NCI-H2196 (cell line): ENCODE measurements at regions not wholly inside any gene's neighbourhood (a gene's known extent, or its start where the extent isn't known, plus 50 kb on each side); places are given as distances from the start of the nearest gene placed in this dataset.

Source experiments
- DNase-seq: peaks from one replicate; lab custom pipeline; 2025; ENCODE audit not compliant: unreplicated experiment; lab: John Stamatoyannopoulos, UW

DNA sequence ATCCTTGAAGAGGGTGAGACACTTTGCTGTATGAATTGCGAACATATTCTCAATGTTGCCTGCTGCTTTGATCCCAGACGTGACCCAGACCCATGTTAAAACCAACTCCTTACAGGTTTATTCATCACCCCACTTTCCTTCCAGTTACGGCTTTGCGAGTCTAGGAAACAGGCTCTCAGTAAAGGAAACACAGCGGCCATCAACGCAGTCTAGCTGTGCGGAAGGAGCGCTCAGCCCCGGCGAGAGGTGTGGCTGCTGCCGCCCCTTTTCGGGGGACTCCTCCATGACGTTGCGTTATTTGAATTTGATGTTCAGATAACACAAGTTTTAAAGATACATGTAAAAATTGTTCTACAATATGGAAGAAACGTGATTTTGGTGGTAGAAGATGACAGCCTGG is 206.4 kb upstream of the FAT1 start:
- DNase-seq: no peak

DNA sequence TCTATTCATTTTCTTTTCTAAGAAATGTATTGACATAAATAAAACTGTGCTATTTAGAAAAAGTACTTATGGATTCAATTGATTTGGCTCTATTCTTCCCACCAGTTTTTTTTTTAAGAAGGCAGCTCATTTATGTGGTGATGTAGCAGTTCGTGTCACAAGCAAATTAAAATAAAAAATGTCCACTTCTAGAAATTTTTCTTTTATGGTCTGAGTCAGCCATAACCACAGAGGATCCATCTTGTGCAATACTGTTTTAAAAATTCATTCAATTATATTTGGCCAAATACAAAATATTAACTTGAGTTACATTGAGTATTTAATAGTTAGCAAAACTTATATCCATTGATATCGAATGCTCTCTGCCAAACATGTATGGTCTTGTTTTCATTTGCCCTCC is 207.9 kb upstream of the FAT1 start:
- DNase-seq: no peak

DNA sequence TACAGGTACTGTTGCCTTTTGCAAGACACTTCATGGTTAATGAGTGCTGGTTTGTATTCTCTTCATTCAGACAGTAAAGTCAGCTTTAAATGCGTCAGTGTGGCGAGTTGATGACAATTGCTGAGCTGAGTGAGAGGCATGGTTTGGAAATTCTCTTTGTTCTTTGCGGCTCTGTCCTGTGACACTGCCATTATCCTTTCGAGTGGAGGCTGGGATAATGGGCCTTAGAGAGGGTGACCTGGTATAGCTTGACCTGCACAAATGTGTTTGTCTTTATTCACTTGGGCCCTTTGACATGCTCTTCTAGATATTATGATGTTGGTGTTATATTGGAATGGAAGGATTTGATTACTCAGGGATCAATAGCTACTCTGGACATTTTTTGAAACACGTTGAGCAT is 208.5 kb upstream of the FAT1 start:
- no peak for DNase-seq

DNA sequence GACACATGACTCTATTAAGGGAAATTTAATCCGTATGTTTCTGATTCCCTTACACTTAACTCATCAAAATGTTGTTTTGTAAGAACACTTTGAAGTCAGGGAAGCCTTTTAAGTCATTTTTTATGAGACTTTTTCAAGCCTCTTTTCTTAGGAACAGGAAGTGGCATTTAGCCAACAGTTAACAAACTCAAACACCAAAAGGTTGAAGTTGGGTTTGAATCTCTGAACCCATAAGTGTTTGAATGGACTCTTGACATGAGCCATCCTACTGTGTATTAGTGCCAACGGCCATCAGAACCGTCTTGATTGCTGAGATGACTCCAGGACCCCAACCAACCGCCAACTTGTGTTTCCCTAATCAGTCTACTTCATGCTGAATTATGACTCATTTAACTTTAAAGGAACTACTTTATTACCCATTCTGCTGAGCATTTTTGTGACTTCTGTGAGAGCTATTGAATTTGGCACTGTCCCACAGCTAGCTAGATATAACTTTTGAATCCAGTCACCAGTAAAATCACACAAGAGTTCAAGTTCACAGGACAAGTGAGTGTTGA is 209.1 kb upstream of the FAT1 start:
- DNase-seq: no peak

DNA sequence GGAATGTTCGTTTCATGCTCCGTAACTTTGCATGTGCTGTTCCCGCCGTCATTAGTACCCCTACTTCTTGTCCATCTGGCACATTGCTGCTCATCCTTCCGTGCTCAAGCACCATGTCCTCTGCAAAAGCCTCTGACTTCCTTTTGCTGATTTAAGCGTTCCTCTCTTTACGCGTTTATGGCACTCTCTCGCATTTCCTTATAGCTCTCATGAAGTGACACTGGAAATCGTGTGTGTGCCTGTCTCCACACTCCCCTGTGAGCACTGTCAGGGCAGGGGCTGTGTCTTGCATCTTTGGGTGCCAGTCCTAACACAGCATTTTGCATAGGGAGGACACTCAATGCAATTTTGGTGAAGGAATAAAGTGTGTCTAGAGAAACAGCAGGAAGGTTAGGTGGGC is 210.6 kb upstream of the FAT1 start:
- no peak for DNase-seq

DNA sequence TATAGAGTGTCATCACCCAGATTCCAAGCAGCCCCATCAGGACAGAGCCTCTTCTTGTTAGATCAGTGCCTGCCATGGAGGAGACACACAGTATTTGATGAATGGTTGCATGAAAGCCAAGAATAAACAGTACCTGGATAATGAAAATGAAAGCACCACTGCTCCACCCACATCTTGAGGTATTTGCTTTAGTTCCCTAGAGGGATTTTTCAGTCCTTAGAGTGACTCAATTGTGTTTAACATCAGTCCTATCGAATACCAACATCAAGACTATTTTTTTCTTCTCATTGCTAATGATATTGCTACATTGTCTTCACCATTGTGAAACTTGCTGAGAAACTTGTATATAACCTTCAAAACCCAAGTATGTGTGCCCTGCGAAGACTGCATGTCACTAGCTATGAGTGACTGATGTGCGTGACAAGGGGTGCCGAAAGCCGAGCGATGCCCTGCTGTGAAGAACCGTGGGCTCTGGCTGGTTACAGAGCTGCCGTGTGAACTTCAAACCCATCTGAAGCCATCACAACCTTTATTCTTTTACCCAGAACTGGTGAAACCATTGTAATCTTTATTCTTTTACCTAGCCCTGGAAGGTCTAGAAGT is 211.3 kb upstream of the FAT1 start:
- DNase-seq: no peak

DNA sequence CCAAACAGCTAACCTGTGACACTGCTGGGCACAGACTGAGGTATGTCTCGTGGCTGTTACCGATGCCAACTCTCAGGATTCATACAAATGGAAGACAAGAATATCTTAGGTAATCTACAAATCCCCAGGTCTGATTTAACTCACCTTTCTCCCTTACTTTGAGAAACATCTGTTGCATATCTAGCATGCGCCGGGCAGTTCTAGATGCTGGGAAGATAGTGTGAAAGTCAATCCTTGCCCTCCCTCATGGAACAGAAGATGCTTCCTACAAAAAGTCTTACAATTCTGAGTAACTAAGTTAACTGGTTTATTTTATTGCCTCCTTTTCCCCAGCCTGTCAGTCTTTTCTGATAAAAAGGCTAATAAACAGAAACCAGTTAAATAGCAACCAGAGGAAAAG is 212.2 kb upstream of the FAT1 start:
- DNase-seq: no peak

DNA sequence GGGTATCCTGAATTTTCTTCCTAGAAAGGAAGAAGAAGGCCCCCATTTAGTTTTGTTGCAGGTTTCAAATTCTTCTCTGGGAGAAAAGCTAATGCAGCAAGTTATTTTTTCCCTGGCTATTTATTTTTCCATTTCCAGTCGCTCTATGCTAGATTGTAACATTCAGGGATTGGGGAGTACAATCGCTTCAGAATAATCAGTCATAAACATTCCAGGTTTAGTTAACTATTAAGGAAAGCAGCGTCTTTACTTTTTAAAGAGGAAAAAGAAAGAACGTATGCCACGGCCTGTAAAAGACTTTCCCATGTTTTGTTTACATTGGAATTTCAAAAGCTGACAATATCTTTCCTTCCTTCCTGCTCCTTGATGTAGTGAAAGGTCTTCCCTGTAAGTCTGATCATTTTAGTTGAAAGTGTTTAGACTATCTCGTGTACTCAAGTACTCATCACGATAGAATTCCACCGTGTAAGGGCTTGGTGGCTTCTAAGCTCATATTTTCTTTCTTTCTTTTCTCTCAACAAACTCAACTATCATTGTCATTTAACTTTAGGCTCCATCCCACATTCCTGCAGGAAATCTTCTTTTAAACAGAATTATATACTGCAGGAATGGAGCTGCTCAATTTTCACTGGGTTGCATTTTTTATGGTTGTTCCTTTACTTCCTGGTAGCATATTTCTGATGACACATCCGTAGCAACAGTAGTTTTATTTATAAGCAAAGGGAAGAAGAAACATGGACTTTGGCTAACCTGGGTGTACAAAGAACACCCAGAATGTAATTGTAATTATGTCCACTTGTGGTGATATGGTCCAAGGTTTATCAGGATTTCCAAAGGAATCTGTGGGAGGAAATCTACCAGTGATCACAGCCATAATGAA is 213.1 kb upstream of the FAT1 start:
- no peak for DNase-seq

DNA sequence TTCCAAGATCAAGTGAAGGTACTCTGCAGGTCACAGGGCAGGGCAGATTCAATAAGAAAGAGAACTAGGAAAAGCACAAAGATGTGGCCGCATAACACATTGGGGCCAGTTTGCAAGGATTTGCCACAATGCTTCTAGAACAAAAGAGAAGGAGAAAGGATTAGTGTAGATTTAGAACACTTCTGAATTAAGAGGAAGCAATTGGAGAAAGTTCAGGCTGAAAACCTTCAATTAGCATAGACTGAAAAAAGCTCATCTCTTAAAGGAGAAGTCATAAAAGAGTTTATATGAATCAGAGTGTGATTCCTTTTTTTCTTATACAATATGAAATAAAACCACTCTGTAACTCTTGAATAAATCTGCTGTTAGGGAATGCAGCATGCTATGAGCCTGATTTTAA is 215.6 kb upstream of the FAT1 start:
- no peak for DNase-seq

DNA sequence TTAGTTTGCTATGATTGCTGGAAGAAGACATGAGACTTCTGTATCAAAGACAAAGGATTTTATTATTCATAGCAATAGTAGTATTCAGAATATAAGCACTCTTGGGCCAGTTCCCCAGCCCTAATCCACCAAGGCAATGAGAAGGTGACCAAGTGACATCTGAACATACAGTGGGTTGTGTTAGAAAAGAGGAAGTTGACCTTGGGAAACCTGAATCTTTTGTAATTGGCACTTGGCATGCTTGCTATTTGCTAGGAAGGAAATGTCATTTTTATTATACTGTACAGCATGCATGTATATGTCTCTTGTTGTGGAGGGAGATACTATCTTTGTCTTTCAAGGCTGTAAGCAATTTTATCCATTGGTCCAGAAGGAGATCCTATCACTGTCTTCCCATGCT is 216.1 kb upstream of the FAT1 start:
- DNase-seq: no peak

DNA sequence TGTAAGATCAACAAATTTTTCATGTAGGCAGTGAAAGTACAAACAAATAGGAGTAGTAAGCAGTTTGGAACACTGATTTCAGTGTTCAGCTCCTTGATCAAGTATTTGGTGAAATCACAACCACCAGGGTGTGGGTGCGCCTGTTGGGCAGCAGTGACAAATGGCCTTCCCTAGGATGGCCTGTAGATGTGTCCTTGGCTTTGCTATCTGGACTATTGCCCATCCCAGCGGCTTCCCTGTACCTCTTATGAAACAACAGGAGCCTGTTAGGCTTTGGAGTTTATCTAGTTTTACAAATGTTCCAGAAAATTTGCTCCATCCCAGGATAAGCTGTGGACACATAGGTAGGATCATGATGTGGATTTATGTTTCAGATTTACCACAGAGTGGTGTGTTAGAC is 216.8 kb upstream of the FAT1 start:
- no peak for DNase-seq

DNA sequence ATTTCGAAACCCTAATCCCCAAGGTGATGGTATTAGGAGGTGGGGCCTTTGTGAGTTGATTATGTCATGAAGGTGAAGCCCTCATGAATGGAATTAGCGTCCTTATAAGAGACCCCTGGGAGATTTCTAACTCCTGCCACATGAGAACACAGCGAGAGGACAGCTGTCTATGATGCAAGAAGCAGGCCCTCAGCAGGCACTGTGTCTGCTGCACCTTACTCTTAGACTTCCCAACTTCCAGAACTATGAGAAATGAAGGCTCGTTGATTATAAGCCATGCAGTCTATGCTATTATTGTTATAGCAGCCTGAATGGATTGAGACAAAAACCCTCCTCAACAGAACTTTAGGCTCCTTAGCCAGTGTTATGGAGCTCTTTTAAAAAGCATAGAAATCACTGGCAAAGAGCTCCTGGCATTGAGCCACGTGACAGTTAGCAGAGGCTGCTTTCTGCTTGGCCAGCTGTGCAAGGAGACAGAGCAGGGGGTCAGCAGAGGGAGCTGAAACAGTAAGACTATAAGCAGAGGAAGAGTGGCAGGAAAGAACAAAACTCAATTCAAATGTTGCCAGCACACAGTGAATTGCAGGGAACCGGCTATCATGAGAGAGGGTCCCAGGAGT is 219.2 kb upstream of the FAT1 start:
- DNase-seq: no peak

DNA sequence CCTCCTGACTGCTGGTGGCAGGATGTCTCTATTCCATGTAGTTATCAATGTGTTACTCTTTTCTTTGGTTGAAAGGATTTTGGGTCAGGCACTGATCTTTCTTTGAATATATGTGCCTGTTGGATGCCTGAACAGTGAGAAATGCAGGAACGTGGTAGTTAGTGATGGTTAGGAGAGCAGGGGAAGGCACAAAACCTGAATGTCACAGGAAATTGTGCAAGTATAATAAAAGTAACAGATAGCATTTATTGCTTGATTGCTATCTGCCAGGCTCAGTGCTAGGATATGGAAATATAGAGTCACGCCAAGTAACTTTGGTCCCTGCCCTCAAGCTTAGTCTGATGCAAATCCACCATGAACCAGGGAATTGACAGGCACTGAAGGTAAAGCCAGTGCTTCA is 219.8 kb upstream of the FAT1 start:
- DNase-seq: no peak

DNA sequence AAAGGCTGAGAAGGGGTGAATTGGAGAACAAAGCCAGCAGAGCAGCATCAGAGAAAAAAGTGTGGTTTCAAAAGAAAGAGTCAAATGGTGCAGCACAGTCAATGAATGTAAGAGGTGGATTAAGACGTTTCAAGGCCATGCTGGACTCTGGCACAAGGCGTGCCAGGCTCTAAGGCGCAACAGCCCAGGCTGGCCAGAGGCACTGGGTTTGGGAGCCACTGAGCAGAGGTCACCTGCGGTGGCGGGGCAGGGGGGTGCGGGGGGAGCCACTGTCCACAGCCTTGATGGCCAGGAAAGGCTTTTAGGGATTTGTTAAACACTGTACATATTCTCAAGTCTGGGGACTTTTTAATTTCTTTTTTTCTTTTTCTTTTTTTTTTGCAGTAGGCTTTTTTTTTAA is 222.5 kb upstream of the FAT1 start:
- DNase-seq: no peak

DNA sequence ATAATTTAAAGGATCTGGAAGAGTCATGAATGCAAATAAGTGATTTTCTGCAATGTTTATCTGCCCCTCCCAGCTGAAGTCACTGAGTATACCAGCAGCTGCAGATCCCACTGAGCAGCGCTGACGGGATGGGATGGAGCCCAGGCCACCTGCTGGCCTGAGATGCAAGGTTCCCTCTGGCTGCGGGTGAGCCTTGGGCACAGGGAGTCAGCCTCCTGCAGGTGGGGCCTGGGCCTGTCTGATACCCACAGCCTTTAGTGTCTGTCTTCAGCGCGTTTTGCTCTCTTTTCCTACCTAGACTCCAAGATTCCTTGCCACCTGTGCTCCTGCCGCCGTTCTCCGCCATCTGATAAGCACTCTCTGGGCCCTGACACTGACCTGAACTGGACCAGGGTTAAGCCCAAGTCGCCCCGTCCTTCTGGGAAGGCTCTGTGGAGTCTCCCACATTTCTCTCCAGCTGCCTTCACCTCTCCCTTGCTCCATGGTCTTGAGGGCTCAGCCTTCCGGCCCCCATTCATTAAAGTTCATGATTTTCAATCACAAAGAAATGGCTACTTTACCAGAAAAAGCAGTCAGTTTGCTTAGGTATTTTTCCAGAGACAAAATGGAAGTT is 223.1 kb upstream of the FAT1 start:
- no peak for DNase-seq

DNA sequence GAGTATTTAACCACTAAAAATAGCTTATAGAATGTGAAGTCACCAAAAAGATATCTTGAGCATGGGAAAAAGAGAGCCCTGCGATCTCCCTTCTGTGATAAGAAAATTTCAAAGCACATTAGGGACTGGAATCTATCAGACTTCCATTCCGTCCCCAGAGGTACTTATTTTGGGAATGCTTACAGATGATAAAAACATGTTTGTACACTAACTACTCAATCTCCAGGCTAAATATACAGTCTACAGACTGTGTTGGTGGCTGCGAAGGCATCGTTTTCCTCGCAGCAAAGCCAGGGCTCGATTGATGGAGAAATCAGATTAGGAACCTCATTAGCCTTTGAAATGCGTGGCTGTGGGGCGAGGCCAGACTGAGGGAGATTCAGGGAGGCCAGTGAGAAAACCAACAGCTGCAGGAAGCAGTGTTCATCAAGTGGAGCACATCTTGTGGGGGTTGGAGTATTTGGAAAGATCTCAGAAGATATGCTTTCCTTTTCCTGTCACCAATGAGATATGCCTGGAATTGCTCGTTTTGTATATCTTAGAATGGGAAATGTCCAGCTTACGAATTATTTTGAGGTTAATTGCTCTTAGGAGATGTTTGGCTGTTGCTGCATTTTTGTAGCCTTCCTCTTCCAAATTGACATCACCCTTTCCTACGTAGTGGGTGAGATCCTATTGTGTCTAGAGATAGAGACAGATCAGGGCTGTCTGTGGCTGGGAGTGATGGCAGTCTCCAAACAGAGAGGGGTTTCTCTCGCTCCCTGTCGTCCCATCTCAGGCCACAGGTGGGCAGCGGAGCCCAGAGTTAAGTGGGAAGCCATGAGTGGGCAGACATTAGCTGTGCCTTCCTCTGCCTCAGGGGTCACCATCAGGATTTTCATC is 224.9 kb upstream of the FAT1 start:
- no peak for DNase-seq

DNA sequence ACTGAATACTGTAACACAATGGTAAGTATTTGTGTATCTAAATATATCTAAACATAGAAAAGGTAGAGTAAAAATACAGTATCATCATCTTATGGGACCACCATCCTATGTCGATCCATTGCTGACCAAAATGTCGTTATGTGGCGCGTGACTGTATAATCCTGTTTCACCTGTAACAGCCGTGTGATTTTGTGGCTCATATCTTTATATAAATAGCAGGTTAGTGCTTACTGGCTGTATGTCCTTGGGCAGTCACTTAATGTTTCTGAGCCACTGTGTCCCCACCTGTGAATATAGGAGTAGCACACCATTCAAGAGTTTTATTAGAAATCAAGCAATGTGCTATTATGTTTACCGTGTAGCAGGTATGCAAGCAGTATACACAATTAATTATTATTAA is 226.2 kb upstream of the FAT1 start:
- DNase-seq: no peak

DNA sequence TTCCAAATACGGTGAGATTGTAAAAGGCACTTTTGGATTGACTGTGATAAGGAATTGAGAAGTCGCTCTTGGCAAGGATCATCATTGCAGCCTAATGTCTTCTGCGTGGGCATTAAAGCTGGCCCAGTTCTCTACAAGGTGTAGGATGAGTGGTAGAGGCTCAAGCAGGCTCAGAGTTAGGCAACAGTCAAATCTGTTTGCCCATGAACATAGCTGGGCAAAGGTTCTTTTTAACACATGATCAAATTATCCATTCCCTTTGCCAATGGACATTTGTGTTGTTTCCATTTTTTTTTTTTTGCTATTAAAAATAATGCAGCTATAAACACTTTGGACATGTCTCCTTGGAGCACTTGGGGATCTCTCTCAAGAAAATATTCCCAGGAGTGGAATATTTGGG is 229.1 kb upstream of the FAT1 start:
- DNase-seq: no peak

DNA sequence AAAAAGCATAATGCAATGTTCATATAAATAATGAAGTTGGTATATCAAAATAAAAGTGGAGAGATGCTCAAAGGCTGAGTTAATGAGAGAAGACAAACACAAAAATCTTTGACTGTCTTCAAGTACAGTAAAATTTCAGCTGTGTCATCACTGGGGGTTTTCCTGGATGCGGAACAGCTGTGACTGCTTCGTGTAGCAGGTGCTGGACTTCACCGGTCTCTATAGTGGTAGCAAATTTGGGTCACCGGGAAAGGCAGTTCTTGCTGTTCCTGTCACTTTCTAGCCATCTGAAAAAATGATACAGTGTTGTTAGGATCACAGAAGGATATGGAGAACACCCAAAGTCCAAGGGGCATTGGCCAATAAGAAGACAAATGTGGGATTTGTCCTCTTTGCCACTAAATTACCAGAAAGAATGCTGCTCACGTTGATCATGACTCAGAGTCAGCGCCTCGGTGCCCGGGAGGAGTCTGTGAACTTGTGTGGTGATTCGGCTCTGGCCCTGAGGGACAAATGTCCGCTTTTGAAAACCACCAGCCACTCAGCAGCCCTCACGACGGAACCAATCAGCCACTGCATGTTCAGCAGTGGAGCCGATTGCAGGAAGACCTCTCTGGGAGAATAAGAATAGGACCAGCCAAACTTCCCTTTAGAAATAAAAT is 230.1 kb upstream of the FAT1 start:
- DNase-seq: no peak

DNA sequence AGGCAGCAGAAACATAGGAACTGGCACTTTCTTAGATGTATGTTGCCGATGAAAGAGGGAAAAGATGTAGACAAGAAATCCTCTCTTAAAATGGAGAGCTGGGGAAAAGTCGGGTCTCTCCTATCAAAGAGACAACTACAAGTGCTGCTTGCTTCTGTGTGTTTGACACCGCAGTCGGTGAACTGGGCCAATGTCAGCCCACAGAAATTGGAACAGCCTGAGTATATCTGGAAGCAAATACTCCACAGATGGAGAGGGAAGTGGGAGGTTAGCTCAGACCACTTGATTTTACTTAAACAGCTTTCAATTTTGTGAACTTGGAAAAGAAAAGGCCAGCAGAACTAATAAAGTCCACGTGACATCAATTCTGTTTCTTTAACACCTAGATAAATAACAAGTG is 230.9 kb upstream of the FAT1 start:
- DNase-seq: no peak
